ENCODE measurements at regions not wholly inside any gene's neighbourhood (a gene's known extent, or its start where the extent isn't known, plus 50 kb on each side); places are given as distances from the start of the nearest gene placed in this dataset.
A peak's percentile ranks its signal among the peaks of the same experiment; 100 is the strongest.

DNA sequence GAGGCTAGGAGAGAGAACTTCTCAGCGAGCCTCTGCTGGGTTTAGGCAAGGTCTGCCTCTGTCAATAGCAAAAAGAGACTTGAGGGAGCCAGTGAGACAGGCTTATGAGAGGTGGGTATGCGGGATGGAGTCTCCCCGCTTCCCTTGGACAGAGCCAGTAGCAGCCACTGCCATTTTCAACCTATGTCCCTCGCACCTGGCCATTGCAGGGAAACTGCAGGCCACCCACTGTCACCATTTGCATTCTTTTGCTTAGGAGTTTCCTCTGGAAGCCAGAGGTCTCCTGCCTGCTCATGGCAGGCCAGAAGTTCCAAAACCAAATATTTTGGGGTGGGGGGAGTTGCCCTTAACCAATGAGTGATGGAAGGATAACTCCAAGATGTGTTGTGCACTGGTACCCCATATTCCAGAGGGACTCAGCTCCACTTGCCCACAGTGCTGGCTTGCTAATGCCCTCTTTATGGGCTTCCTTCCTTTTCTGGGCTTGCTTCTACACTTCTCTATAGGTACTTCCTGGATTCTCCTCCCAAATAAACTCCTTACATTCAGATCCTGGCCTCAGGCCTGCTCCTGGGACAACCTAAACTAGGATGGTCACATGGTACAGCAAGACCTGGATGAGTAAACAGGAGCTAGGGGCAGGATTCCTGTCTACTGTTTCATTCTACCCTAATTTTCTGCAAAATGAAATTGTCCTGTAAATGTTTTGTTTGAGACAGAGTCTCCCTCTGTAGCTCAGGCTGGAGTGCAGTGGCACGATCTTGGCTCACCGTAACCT, 108.9 kb upstream of the PROK2 start:
- DNase-seq (ENCODE audit: low read depth in 3 of 3), result no peak

DNA sequence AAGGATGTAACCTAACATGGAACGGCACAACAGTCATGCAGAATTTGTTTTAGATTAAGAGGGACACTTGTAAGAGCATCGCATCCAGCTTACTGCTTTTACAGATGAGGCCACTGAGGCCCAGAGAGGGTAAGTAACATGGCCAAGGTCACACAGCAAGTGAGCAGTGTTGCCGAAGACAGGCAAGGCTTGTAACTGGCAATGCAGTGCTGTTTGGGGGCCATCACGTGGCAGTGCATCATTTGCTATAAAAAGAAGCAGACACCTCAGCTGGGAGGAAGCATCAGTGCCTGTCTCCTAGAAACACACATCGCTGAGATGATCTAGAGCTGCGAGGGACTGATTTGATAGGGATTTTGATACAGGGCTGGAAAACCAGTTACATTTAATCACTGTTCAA, 108.2 kb upstream of the PROK2 start:
- no peak for DNase-seq (ENCODE audit: low read depth in 3 of 3)

DNA sequence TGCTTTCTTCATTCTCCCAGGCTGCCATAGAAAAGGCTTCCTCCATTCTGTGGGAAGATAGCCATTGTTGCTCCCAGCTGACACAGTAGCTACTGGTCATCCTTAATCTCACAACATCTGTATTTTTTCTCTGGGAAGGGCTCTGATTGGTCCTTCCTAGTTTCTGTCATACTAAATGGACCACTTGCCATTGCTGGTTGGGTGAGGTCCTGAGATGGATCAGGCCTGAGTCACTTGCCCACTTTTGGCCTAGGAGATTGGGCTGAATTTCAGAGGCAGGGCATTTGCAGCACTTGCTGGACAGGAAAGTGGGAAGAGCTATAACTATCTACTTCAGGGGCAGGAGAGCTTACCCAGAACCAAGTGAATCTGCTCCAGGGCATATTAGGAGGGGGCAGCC, 106.5 kb upstream of the PROK2 start:
- no peak for DNase-seq (ENCODE audit: low read depth in 3 of 3)

- DNase-seq (ENCODE audit: low read depth in 3 of 3), result no peak
Measured at GRCh38 chr3:71890356-71890931, 105.5 kb upstream of the PROK2 start.

DNA sequence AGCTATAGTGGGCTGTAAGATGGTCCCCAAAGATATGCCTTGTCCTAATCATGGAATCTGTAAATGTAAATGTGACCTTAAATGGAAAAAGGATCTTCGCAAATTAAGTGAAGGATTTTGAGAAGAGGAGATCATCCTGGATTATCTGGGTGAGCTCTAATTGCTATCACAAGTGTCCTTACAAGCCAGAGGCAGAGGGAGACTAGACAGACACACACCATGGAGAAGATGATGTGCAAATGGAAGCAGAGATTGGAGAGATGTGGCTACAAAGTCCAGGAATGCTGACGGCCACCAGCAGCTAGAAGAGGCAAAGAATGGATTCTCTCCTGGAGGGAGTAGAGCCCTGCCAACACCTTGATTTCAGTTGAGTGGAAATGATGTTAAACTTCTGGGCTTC, 102.3 kb upstream of the PROK2 start:
- DNase-seq (ENCODE audit: low read depth in 3 of 3), result no peak

- no peak for DNase-seq (ENCODE audit: low read depth in 3 of 3)
Measured at GRCh38 chr3:71885006-71885405, 100.1 kb upstream of the PROK2 start.

DNA sequence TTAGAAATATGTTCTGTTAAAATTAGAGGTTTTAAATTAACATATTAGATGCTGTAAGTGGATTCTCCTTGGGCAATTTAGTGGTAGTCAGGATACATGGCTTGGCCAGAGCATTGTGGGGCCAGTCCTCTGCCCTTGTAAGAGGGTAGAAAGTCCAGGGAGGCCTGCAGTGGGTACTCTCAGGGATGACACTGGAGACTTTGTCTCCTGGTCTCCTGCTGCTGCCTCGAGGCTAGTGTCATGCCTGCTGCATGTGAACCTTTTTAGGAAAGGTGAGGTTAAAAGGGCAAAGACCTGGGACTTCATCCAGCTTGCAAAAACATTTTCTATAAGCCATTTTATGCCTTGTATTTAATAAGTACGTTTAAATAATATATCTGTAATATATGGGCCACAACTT, 96.8 kb upstream of the PROK2 start:
- no peak for DNase-seq (ENCODE audit: low read depth in 3 of 3)

GRCh38 chr3:71881041-71881440, 96.1 kb upstream of the PROK2 start:
- DNase-seq (ENCODE audit: low read depth in 3 of 3), result no peak

DNA sequence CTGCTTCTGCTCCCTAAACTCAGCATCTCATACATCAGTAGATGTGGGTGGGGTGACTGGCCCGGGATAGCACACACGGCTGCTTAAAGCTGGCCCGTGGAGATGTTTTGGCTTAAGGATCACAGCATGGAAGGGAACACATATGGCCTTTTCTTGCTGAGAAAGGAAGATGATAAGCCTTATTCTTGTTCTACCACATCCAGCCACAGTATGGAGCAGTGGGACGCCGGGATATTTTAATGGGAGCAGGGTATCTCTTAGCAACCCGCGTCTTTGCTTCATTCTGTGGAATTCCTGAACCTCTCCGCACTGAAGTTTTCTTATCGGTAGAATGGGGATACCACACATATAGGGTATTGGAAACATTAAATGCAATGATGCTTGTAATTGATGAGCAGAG, 94.1 kb upstream of the PROK2 start:
- no peak for DNase-seq (ENCODE audit: low read depth in 3 of 3)

DNA sequence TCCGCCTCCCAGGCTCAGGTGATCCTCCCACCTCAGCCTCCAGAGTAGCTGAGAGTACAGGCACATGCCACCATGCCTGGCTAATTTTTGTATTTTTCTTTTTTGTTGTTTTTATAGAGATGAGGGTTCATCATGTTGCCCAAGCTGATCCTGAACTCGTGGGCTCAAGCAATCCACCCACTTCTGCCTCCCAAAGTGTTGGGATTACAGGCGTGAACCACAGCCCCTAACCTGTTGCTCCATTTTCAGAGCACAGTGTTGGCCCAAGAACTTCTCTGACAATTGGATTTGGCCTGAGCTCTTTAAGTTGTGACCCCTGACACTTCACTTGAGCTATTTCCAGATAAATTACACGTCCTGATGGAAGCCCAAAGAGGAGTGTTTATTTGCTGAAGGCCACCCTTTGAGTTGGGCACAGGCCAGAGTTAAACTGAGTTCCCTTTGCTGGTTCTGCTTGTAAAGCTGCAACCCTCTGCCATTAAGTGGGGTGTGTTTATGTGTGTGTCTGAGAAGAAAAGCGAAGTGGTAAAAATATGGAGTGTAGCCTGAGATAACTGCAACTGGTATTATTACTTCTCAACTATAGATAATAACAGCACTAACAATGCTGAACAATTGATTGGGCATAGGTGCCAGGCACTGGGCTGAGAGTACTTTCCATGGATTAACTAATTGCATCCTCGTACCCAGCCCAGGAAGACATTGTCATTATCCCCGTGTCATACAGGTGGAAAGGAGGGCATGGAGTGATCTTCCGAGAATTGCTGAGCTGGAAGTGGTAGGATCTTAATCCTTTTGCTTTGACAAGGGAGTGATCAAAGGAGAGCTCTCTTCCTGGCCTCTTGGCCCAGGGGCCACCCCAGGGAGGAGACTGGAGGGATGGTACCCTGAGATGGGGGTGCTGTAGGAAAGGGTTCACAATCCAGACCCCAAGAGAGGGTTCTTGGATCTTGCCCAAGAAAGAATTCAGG, 91.5 kb upstream of the PROK2 start:
- DNase-seq (ENCODE audit: low read depth in 3 of 3), result no peak

DNA sequence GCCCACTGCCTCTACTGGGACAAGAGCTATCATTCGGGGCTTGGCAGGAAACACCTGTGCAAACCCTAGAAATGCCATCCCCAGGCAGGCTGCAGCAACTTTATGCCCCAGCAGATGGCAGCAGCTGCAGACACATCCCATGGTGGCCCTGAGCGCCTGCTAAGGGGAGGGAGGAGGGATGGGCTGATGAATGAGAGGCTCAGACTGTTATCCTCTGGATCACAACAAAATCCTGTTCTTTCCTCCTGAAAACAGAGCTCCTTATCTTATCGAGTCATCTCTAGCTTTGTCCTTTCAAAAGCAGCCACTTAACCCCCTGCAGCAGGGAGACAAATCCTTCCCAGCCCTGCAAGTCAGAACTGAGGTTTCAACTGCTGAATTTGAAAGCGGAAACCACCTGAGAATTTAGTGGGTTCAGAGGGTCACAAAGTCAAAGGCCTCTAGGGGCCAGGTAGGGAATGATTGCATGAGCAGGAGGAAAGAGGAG, 90.6 kb upstream of the PROK2 start:
- peak; percentile 60 to 77 (median 72) for DNase-seq (ENCODE audit: low read depth in 3 of 3)

DNA sequence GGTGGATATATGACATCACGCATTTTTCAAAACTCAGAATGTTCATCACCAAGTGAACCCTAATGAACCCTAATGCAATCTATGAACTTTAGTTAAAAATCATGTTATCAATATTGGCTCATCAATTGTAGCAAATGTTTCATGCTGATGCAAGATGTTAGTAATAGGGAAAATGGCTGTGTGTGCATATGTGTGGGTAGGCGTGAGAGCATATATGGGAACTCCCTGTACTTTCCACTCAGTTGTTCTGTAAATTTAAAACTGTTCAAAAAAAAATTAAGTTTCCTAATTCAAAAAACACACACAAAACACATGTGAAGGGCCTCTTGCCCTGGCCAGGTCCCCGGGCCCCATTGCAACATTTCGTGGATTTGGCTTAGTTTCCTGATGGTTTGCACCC, 89.7 kb upstream of the PROK2 start:
- DNase-seq (ENCODE audit: low read depth in 3 of 3), result no peak

DNA sequence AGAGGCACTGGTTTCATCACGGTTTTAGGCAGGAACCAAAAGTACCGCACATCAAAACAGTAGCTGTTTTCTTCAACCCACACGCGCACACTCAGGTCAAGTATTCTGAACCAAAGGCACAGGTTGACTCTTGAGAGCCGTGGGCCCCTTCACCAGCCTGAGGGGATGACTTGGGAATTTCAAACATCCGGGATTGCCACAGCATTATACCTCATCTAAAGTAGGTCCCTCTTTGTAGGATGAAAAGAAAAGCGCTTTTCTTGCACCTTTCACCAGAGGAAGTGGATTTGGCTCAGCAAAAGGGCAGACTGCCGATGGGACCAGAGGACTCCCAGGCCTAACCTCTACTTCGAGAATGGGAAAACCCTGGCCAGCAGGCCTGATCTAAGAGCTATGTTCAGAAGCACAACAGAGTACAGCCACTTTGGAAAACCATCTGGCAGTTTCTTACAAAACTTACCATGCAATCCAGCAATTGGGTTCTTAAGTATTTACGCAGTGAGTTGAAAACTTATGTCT, 88.2 kb upstream of the PROK2 start:
- DNase-seq (ENCODE audit: low read depth in 3 of 3), result no peak

DNA sequence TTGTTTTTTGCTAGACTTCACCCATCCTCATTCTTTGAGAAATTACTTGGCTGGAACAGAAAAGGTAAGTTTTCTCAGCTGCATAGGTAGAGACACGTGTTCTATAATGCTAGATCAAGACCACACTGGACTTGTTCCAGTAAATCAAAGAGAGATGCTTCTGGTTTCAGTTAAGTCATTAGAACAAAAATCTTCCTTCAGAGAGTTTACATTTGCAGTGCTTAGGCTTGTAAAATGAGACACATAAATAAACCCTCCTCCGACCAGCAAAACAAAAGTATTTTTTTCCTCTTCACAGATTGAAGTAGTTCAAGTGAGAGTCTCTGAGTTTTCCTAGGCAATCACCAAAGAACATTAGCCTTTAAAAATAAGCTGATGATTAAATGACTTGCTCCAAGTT, 87.3 kb upstream of the PROK2 start:
- no peak for DNase-seq (ENCODE audit: low read depth in 3 of 3)

- no peak for DNase-seq (ENCODE audit: low read depth in 3 of 3)
Measured at GRCh38 chr3:71870966-71871512, 86.1 kb upstream of the PROK2 start.

DNA sequence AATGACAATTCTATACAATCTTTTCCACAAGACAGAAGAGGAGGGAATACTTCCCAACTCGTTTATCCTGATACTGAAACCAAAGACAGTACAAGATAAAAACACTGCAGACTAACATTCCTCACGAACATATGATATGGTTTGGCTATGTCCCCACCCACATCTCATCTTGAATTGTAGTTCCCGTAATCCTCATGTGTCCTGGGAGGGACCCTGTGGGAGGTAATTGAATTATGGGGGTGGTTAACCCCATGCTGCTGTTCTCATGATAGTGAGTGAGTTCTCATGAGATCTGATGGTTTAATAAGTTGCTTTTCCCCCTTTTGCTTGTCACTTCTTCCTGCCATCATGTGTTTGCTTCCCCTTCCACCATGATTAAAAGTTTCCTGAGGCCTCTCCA, 83.9 kb upstream of the PROK2 start:
- no peak for DNase-seq (ENCODE audit: low read depth in 3 of 3)

DNA sequence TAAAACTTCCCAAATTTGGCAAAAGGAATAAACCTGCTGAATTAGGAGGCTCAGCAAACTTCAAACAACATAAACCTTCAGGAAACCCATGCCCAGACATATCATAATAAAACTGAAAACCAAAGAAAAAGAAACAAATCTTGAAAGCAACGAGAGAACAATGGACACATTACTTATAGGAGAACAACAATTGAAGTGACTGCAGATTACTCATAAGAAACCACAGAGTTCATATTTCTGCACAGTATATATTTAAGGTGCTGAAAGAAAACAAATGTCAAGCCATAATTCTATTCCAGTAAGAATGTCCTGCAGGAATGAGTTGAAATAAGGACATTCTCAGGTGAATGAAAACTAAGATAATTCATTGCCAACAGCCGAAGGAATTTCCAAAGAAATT, 80.8 kb upstream of the PROK2 start:
- no peak for DNase-seq (ENCODE audit: low read depth in 3 of 3)

DNA sequence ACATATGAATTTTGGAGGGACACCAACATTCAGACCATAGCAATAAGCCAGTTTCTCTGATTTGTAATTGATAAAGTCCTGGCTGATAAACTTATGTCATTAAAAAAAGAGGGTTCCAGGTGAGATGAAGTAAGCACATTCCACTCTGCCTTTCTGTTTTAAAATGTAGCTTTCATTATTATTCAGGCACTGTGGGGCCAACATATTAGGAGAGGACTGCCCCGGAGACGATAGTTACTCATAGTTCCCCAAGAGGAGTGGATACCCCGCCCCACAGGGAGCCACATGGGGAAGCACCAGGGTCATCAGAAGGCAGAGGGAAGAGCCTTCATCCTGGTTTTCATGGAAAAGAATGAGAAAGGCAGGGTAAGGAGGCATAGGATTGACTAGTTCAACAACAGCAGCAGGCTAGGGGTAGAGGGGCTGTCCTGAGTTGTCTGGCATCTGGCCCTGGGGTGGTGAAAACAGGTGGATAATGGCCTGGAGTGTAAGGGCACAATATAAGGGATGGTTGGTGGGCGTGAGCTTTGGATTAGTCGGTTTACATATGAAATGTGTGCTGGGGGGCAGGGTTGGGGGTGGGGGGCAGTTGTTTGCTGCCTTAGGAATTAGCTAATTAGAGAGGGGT, 78.7 kb upstream of the PROK2 start:
- no peak for DNase-seq (ENCODE audit: low read depth in 3 of 3)

DNA sequence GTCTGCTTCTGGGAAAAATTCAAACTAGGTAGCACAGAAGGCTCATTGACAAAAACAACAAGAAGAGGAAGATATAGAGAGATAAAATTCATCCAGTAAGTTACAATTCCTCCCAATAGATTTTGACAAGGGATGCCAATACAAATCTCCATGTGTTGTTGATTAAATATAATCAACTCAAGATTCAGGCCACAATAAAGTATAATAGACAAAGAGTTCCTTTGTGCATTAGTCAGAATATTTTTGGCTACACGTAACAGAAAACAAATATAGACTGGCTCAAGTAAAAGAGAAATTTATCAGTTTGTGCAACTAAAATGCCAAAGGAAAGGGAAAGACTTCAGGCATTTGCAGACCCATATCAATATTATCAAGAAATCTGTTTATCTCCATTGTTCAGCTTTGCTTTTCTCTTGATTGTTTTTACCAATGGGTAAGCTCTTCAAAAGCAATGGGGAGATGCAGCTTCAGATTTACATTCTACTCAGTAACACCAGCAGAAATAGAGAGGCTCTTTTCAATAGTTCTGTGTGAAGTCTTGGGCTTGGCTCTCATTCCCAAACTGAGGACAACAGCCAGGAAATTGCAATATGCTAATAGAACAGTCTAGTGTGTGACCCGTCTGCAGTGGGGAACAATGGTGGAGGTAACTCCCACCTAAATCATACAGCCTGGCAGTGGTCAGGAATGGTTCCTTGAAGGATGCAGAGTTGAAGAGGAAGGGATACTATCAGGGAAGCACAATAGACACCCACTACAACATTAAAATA, 77.6 kb upstream of the PROK2 start:
- DNase-seq (ENCODE audit: low read depth in 3 of 3), result no peak

GRCh38 chr3:71859123-71859519, 74.2 kb upstream of the PROK2 start:
- no peak for DNase-seq (ENCODE audit: low read depth in 3 of 3)
